ENCODE measurements at regions not wholly inside any gene's neighbourhood (a gene's known extent, or its start where the extent isn't known, plus 50 kb on each side); places are given as distances from the start of the nearest gene placed in this dataset.
"Not testable (repeated sequence)": the region's sequence is repeated elsewhere in the genome, so short reads cannot be mapped to it uniquely, and the experiment has no call there.

DNA sequence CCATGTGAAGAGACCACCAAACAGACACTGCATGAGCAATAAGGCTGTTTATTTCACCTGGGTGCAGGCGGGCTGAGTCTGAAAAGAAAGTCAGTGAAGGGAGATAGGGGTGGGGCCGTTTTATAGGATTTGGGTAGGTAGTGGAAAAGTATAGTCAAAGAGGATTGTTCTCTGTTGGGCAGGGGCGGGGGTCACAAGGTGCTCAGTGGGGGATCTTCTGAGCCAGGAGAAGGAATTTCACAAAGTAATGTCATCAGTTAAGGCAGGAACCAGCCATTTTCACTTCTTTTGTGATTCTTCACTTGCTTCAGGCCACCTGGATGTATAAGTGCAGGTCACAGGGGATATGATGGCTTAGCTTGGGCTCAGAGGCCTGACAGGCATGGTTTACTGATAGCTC is 444.6 kb upstream of the ZNG1F start:
- not testable (repeated sequence) for ATAC-seq, H3K9me3 Mint-ChIP-seq, H3K27ac Mint-ChIP-seq

DNA sequence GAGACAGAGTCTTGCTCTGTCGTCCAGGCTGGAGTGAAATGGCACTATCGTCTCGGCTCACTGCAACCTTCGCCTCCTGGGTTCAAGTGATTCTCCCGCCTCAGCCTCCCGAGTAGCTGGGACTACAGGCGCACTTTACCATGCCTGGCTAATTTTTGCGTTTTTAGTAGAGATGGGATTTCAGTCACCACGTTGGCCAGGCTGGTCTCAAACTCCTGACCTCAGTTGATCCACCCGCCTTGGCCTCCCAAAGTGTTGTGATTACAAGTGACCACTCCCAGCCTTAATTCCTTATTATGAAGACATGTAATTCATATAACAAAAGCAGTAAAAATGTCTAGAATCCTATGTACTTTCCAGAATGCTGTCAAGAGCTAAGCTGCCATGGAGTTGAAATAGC is 434.5 kb upstream of the ZNG1F start:
- DNase-seq (ENCODE audit: low spot score); H3K27ac Mint-ChIP-seq; H3K9me3 Mint-ChIP-seq; H3K4me1 Mint-ChIP-seq (ENCODE audit: low read depth in 2 of 2); H3K36me3 Mint-ChIP-seq; ATAC-seq; H3K4me3 Mint-ChIP-seq; H3K27me3 Mint-ChIP-seq: not testable (repeated sequence)

More for the DNA sequence above, 444.6 kb upstream of the ZNG1F start:
- not testable (repeated sequence) for H3K27me3 Mint-ChIP-seq; H3K4me3 Mint-ChIP-seq; DNase-seq (ENCODE audit: low spot score); H3K36me3 Mint-ChIP-seq; H3K4me1 Mint-ChIP-seq (ENCODE audit: low read depth in 2 of 2)

DNA sequence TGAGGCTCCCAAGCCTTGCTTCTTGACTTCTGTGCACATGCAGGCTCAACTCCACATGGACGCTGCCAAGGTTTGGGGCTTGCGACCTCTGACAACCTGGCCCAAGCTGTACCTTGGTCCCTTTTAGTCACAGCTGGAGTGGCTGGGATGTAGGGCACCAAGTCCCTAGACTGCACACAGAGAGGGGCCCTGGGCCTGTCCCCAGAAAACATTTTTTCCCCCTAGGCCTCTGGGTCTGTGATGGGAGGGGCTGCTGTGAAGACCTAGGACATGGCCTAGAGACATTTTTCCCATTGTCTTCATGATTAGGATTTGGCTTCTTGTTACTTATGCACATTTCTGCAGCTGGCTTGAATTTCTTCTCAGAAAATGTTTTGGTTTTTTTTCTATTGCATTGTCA is 430.1 kb upstream of the ZNG1F start:
- H3K36me3 Mint-ChIP-seq; H3K4me1 Mint-ChIP-seq (ENCODE audit: low read depth in 2 of 2); H3K4me3 Mint-ChIP-seq; H3K9me3 Mint-ChIP-seq; H3K27me3 Mint-ChIP-seq; ATAC-seq; H3K27ac Mint-ChIP-seq; DNase-seq (ENCODE audit: low spot score): not testable (repeated sequence)

DNA sequence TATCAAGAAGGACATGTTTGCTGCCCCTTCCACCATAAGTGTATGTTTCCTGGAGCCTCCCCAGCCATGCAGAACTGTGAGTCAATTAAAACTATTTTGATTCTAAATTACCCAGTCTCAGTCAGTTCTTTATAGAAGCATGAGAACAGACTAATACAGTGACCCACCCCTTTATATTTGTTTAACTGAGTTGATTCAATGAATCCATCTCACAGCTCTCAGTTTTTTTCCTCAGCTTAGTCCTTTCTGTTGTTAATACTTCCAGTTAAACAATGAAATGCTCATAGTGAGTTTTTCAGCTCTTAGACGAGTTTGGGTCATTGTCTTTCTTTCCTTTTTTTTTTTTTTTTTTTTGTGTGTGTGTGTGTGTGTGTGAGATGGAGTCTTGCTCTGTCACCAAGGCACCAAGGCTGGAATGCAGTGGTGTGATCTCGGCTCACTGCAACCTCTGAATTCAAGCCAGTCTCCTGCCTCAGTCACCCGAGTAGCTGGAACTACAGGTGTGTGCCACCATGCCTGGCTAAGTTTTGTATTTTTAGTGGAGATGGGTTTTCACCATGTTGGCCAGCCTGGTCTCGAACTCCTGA is 417.9 kb upstream of the ZNG1F start:
- H3K4me1 Mint-ChIP-seq (ENCODE audit: low read depth in 2 of 2); H3K9me3 Mint-ChIP-seq; H3K36me3 Mint-ChIP-seq; ATAC-seq; H3K27me3 Mint-ChIP-seq; H3K4me3 Mint-ChIP-seq; H3K27ac Mint-ChIP-seq; DNase-seq (ENCODE audit: low spot score): not testable (repeated sequence)

DNA sequence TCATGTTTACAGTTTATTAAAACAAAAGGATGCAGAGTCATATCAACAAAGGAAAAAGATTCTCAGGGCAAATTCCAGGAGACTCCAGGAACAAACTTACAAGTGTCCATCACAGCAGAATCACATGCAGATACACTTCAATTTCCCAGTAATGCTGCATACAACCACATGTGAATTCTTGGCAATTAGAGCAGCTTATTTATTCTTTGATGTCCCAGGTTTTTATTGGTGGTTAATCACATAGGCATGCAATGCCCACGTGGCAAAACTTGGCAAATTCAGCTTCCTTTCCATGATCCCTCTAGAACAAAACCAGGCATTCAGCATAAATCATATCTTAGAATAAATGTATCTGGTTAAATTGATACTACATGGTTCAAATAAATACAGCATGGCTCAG is 376.5 kb upstream of the ZNG1F start:
- not testable (repeated sequence) for H3K27ac Mint-ChIP-seq; H3K4me3 Mint-ChIP-seq; H3K9me3 Mint-ChIP-seq; H3K4me1 Mint-ChIP-seq (ENCODE audit: low read depth in 2 of 2); ATAC-seq; DNase-seq (ENCODE audit: low spot score); H3K36me3 Mint-ChIP-seq; H3K27me3 Mint-ChIP-seq
